HG02970 (cell line): ENCODE measurements at regions not wholly inside any gene's neighbourhood (a gene's known extent, or its start where the extent isn't known, plus 50 kb on each side); places are given as distances from the start of the nearest gene placed in this dataset.

Source experiments
- ATAC-seq: cut with Tn5 transposase; IDR thresholded peaks from one replicate; pipeline ENCODE4 v1.9.1; 2021; ENCODE audit warnings: mild to moderate bottlenecking, moderate library complexity, moderate number of reproducible peaks; ENCODE audit not compliant: unreplicated experiment, low FRiP score

GRCh38 chr21:16751695-16752474, 761.0 kb upstream of the CXADR start:
- no peak for ATAC-seq

- ATAC-seq: no peak
Measured at GRCh38 chr21:16752475-16752857, 760.4 kb upstream of the CXADR start.

DNA sequence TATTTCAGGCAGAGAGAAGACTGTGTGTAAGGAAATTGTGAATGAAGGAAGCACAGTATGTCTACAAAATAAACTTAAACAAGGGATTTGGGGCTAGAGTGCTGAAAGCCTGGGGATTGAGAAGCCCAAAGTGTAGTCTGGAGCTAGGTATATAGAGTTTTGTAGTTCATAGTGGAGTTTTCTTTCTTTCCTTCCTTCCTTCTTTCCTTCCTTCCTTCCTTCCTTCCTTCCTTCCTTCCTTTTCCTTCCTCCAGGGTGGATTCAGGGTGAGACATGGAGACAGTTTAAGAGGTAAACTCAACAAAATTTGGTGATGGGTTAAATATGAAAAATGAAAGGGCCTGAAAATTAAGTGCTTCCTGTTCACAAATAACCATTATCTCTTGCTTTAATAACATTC, 757.8 kb upstream of the CXADR start:
- ATAC-seq: no peak

- ATAC-seq: no peak
Measured at GRCh38 chr21:16767201-16767600, 745.6 kb upstream of the CXADR start.

DNA sequence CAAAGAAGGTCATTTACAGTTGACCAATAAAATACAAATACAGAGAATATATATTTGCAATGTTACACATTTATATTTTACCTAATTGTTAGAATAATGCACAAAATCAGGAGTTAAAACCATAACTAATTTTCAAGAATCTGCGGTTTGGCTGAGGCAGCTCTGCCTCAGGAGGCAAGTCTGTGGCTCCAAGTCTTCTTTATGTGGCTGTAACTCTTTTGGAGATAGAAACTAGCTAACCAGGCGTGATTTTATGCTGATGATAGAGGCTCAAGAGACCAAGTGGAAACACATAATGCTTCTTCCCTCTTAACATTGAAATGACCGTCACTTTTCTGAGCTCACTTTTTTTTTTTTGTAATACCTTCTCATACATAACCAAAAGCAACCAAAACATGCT, 744.7 kb upstream of the CXADR start:
- no peak for ATAC-seq

DNA sequence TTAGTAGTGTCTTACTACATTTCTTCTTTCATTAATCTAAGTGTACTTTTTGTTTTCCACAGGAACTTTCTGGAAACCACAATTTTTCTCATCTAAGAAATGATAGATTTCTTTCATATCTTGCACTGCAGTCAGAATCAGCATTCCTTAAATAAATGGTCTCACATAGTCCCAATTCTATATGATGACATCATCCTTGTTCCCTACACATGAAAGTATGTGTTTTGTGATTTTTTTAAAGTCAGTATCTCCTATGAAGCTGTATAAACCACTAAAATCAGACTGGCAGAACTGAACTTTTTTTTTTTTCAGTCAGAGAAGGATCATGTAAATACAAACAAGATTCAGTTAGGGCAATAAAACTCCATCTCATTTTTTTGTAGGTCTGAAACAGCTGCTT, 742.6 kb upstream of the CXADR start:
- no peak for ATAC-seq

DNA sequence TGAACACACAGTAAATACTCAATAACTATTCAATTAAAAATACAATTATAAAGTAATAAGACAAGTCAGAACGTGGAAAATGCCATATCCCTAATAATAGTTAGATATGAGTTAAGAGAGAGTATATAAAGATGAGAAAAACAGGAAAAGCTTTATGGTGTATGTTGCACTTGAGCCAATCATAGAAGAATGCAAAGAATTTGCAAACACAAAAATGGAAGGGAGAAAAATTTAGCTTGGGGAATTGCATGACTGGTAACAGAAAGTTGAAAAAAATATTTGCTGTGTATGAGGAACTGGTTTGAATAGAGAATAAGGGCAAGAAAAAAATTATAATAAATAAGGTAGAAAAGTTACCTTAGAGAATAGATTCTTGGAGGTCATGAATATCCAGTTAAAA, 739.6 kb upstream of the CXADR start:
- ATAC-seq: no peak

- no peak for ATAC-seq
Measured at GRCh38 chr21:16775076-16775475, 737.8 kb upstream of the CXADR start.

GRCh38 chr21:16777041-16777720, 735.7 kb upstream of the CXADR start:
- ATAC-seq: no peak

- no peak for ATAC-seq
Measured at GRCh38 chr21:16788584-16788983, 724.3 kb upstream of the CXADR start.

DNA sequence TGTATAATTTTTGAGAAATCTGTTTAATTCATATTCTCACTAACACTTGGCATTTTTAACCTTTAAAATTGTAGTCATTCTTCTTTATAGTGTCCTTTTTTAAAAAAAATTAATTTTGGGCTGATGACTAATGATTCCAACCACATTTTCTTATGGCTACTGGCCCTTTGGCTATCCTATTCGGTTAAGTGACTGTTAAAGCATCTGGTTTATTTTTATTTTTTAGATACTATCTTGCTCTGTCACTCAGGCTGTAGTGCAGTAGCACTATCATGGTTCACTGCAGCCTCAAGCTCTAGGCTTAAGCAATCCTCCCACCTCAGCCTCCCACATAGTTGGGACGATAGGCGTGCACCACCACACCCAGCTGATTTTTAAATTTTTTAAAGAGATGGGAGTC, 723.2 kb upstream of the CXADR start:
- no peak for ATAC-seq

DNA sequence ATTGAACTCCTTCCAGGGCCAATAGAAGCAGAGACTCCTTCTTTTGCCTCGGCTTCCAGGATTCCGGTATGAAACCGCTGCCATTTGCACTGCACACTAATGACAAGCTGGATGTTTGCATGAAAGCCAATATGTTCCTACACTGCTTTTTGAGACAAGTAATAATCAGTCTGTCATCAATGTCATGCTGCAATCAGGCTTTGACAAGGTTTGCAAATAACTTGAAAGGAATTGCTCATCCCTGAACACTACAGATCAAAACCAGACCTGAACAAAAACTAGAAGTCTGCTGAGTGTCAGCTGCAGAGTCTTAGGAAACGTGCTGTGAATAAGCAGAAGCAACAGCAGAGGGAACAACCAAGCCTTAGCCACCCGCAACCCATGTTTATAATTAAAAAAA, 720.7 kb upstream of the CXADR start:
- no peak for ATAC-seq

DNA sequence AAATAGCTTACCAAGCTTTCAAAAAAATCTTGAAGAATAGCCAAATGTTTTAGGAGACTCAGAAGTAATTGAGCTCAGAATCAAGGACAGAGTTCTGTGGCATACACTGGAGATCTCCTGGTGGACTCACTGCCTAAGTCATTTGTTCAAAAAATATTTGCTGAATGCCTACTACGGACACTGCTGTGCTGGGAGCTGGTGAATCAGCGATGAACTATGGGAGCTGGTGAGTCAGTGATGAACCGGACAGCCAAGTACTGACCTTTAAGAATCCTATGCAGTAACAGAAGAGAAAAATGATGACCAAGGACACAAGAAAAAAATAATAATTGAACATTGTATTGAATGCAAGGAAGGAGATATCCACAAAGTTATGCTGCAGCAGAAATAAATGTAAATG, 717.9 kb upstream of the CXADR start:
- ATAC-seq: no peak

GRCh38 chr21:16796776-16797175, 716.1 kb upstream of the CXADR start:
- ATAC-seq: no peak

- no peak for ATAC-seq
Measured at GRCh38 chr21:16797540-16797939, 715.3 kb upstream of the CXADR start.

- ATAC-seq: no peak
Measured at GRCh38 chr21:16797966-16798365, 714.9 kb upstream of the CXADR start.

- ATAC-seq: no peak
Measured at GRCh38 chr21:16800536-16801275, 712.1 kb upstream of the CXADR start.

DNA sequence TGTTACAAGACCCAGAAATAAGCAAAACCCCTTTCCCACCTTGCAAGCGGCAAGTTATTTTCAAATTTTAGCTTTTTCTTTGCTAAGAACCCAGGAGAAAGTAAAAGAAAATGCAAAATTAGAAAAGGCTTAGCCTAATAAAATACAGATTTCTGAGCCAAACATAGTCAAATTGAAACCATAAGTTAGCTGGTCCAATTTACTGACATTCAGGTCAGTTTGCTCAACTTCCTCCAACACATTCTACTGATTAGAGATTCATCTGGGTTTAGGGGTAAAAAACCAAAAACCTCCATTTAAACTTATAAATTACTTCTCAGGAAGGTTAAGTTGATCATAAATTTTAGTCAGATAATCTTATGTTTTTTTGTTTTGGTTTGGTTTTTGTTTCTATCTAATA, 701.8 kb upstream of the CXADR start:
- no peak for ATAC-seq

- no peak for ATAC-seq
Measured at GRCh38 chr21:16811970-16812369, 700.9 kb upstream of the CXADR start.

DNA sequence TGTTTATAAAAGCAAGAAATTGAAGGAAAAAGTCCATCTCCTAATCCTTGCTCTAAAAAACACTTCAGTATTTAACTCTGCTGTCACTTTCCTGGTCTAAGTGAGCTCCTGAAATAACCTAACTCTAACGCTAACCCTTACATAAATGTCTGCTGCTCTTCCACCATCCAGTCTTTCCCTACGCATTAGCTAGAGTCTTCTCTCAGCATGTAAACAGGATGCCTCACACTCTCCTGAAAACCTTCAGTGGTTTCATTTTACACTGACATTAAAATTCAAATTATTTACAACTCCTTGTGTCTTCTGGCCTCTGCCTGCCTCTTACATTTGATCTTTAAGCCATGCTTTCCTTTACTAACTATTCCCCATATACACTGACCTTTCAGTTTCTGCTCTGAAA, 697.6 kb upstream of the CXADR start:
- no peak for ATAC-seq

GRCh38 chr21:16821588-16821987, 691.3 kb upstream of the CXADR start:
- ATAC-seq: no peak

DNA sequence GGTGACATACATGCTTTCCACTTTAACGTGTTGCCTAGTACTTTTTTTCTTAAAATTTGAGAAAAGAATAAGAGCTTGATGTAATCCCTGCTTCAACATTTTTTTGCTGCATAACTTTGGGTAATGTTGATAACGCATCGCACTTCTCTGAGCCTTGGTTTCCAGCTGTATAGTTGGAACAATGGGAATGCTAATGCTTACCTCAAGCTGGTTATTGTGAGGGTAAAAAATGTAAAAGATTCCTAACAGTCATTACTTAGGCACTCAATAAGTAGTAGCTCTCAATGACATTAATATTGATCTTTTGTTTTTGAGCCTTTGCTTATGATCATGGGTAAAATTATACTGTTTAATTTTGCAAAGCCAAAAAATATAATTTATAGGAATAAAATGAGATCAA, 683.3 kb upstream of the CXADR start:
- no peak for ATAC-seq
